IgD-negative memory B cell (primary cell): ENCODE measurements at regions not wholly inside any gene's neighbourhood (a gene's known extent, or its start where the extent isn't known, plus 50 kb on each side); places are given as distances from the start of the nearest gene placed in this dataset.
A peak's percentile ranks its signal among the peaks of the same experiment; 100 is the strongest.
"Not testable (repeated sequence)": the region's sequence is repeated elsewhere in the genome, so short reads cannot be mapped to it uniquely, and the experiment has no call there.

Experiments
- H3K27ac Mint-ChIP-seq, 3 donors: one replicate each; pipeline ENCODE4 v1.8.0; 2020 to 2022; ENCODE audit warnings: mild to moderate bottlenecking in 3 of 3, mixed read lengths in 3 of 3, moderate library complexity in 1 of 3
- H3K27me3 Mint-ChIP-seq: one replicate; pipeline ENCODE4 v1.8.0; 2021; ENCODE audit warnings: mixed read lengths
- H3K36me3 Mint-ChIP-seq: one replicate; pipeline ENCODE4 v1.8.0; 2020; ENCODE audit warnings: mild to moderate bottlenecking, mixed read lengths
- H3K4me1 Mint-ChIP-seq, 3 donors: one replicate each; pipeline ENCODE4 v1.8.0; 2020 to 2022; ENCODE audit warnings: mixed read lengths in 3 of 3, mild to moderate bottlenecking in 1 of 3
- H3K4me3 Mint-ChIP-seq, 4 donors: one replicate each; pipeline ENCODE4 v1.8.0; 2020 to 2022; ENCODE audit warnings: mild to moderate bottlenecking in 4 of 4, mixed read lengths in 4 of 4, moderate library complexity in 3 of 4
- H3K9me3 Mint-ChIP-seq, 3 donors: one replicate each; pipeline ENCODE4 v1.8.0; 2020 to 2021; ENCODE audit warnings: mixed read lengths in 3 of 3, mild to moderate bottlenecking in 1 of 3

DNA sequence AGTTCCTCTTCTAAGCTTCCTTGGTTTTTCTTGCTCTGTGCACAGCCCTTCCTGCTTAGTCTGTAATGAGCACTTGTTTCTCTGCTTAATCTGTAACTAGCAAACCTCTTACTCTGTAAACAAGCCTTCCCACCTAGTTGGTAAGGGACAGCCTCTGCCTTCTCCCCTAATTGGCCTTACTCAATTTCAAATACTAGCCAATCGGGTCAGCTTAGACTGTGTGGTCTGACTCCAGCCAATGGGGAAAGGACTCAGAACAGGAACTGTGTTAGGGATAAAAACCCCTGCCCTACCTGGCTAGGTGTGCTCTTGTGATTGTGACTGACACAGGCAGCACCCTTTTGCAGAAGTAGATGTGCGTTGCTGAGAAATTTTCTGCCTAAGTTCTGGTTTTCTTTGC, 136.5 kb upstream of the AADAT start:
- no peak overlapping the region for H3K4me3 Mint-ChIP-seq
- H3K27me3 Mint-ChIP-seq: no peaks in the 10 kb centered on the region
- H3K27ac Mint-ChIP-seq: no peak overlapping the region
- no peaks in the 10 kb centered on the region for H3K4me1 Mint-ChIP-seq
- peaks cover 5 to 11% (median 8%) of the 10 kb centered on the region in 3 donors for H3K9me3 Mint-ChIP-seq
- H3K36me3 Mint-ChIP-seq: no peaks in the 10 kb centered on the region

DNA sequence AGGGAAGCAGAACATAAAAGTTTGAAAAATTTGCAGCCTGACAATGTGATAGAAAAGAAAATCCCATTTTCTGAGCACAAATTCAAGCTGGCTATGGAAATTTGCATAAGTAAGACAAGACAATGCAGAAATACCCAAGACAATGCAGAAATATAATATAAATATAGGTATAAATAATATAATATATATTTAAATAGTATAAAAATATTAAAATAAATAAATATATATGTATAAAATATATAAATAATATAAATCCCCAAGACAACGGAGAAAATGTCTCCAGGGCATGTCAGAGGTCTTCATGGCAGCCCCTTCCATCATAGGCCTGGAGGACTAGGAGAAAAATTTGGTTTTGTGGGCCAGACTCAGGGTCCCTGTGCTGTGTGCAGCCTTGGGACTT, 125.0 kb upstream of the AADAT start:
- Mint-ChIP-seq H3K27ac (no peak overlapping the region), H3K9me3 (peaks cover 6 to 37% (median 15%) of the 10 kb centered on the region in 3 donors), H3K27me3 (no peaks in the 10 kb centered on the region), H3K4me3 (no peak overlapping the region), H3K36me3 (peaks cover 4% of the 10 kb centered on the region), H3K4me1 (no peaks in the 10 kb centered on the region)

DNA sequence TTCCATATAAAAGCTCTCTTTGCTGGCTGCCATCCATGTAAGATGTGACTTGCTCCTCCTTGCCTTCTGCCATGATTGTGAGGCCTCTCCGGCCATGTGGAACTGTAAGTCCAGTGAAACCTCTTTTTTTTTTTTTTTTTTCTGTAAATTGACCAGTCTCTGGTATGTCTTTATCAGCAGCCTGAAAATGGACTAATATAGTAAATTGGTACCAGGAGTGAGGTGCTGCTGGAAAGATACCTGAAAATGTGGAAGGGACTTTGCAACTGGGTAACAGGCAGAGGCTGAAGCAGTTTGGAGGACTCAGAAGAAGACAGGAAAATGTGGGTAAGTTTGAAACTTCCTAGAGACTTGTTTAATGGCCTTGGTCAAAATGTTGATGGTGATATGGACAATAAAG, 124.3 kb upstream of the AADAT start:
- Mint-ChIP-seq H3K4me1 (no peaks in the 10 kb centered on the region), H3K9me3 (peaks cover 5 to 37% (median 15%) of the 10 kb centered on the region in 3 donors), H3K4me3 (peak overlapping the region in 1 of 4 donors; percentile 51), H3K27me3 (no peaks in the 10 kb centered on the region), H3K36me3 (peaks cover 4% of the 10 kb centered on the region), H3K27ac (no peak overlapping the region)

DNA sequence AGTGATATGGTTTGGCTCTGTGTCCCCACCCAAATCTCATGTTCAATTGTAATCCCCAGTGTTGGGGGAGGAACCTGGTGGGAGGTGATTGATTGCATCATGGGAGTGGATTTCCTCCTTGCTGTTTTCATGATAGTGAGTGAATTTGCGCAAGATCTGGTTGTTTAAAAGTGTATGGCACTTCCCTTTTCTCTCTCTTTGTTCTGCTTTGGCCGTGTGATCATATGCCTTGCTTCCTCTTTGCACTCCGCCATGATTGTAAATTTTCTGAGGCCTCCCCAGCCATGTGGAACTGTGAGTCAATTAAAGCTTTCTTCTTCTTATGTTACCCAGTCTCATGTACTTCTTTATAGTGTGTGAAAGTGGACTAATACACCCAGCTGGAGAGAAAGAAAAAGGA, 113.0 kb upstream of the AADAT start:
- Mint-ChIP-seq H3K27ac (no peak overlapping the region), H3K4me3 (no peak overlapping the region), H3K36me3 (no peaks in the 10 kb centered on the region), H3K27me3 (no peaks in the 10 kb centered on the region), H3K9me3 (peaks cover 3 to 13% (median 10%) of the 10 kb centered on the region in 3 donors), H3K4me1 (peaks cover 0 to 4% (median 2%) of the 10 kb centered on the region in 3 donors)

DNA sequence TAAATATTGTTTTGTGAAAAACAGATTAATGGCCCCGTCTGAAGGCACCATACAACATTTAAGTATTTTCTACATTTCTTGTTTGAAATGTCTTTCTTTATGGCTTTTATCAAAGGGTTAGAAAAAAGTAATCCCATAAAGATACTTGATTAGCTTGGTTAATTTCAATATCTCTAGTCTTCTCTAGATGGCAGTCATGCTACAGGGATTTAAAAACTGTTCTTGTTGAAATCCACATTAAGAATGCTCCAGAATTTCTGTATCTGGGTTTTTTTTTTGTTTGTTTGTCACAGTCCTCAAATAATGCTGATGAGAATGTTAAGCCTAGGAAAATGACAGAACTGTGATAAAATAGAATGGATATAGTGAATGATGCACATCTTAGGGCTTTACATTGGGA, 109.0 kb upstream of the AADAT start:
- Mint-ChIP-seq H3K27ac (no peak overlapping the region), H3K36me3 (no peaks in the 10 kb centered on the region), H3K4me3 (no peak overlapping the region), H3K9me3 (peaks cover 3 to 13% (median 11%) of the 10 kb centered on the region in 3 donors), H3K27me3 (no peaks in the 10 kb centered on the region), H3K4me1 (peaks cover 0 to 4% (median 2%) of the 10 kb centered on the region in 3 donors)

DNA sequence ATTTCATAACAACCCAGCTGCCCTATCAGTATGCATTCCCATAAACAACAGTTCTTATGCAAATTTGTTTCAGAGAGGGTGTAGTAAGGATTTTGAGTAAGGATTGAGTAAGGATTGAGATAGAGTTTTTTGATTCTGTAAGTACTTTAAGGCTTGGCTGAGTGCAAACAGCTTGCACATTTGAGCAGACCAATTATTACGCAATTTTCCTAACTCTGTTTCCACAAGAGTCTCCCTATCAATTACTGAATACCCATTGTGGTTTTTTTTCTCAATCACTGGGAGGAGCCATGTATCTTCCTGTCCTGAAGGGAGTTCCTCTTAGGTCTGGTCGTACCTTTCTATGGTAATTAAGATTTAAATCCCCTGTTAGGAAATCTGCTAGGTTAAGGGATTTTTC, 105.0 kb upstream of the AADAT start:
- not testable (repeated sequence) for H3K36me3 Mint-ChIP-seq, H3K27ac Mint-ChIP-seq, H3K9me3 Mint-ChIP-seq, H3K4me1 Mint-ChIP-seq, H3K27me3 Mint-ChIP-seq, H3K4me3 Mint-ChIP-seq

DNA sequence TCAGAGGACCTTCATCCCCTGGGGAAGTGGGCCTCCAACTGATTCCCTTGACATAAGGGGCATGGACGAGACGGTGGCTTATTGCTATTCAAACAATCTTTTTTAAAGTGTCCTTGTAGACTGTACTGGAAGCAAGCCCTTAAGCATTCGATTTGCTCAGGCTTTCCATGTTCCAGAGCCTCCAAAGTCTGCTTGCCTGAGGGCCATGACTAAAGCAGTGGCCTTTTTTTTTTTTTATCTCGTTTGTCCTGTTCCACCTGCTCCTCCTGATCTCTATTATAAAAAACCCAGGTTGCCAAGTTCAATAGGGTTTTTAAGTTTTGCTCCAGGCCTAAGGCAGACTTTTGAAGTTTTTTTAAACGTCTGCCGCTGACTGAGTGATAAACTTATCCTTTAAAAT, 103.7 kb upstream of the AADAT start:
- Mint-ChIP-seq H3K27me3 (no peaks in the 10 kb centered on the region), H3K4me1 (no peaks in the 10 kb centered on the region), H3K4me3 (no peak overlapping the region), H3K36me3 (no peaks in the 10 kb centered on the region), H3K9me3 (peaks cover 0 to 4% (median 0%) of the 10 kb centered on the region in 3 donors), H3K27ac (no peak overlapping the region)

DNA sequence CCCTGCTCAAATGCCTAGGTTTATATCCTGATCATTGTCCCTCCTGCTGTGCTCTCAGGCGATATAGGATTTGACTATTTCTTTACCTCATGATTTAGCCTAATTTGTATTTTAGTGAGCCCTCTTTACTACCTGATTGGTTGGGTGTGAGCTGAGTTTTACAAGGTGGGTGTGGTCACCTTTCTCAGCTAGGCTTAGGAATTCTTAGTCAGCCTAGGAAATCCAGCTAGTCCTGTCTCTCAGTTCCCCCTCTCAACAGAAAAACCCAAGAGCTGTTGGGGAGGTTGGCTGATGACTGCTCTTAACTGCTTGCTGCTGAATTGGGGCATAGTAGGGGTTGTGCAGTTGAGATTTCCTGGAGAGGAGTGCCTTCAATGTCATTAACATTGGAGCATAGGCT, 100.5 kb upstream of the AADAT start:
- Mint-ChIP-seq H3K27ac (no peak overlapping the region), H3K36me3 (no peaks in the 10 kb centered on the region), H3K27me3 (no peaks in the 10 kb centered on the region), H3K4me1 (no peaks in the 10 kb centered on the region), H3K9me3 (no peaks in the 10 kb centered on the region), H3K4me3 (no peak overlapping the region)

DNA sequence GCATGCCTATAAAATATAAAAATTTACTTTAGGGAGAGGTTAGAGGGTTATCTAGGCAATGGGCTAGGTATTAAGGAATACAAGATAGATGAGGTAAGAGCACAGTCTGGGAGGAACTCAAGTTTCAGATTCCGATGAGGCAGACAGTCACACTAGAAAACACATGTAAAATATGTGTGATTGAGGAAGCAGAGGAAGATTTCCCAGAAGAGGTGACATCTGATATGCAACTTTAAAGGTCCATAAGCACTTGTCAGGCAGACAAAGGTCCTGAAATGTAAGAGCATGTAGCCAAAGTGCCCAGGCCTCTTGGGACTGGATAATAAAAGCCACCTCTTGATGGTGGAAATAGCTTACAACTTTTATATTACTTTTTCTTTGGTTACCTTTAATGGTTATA, 81.1 kb upstream of the AADAT start:
- Mint-ChIP-seq H3K27ac (no peak overlapping the region), H3K4me3 (no peak overlapping the region)

DNA sequence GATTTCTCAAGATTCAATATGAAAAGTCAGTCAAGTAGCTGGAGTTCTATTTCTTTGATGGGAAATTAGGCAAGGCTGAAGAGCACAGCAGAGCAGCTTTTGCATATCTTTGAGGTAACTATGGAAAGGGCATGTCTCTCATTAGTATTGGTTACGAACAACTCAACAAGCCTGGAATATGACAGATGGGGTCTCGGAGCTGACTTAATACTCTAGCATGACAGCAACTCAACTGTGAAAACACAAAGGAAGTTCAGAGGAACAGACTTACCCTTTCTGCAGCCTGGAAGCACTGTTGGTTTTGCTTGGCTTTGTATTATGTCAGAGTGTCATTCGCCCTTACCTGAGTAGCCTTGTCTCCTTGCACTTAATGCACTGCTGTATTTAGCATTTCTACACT, 79.9 kb upstream of the AADAT start:
- H3K27ac Mint-ChIP-seq: no peak overlapping the region
- no peak overlapping the region for H3K4me3 Mint-ChIP-seq
- peaks cover 0 to 5% (median 0%) of the 10 kb centered on the region in 3 donors for H3K9me3 Mint-ChIP-seq
- H3K36me3 Mint-ChIP-seq: no peaks in the 10 kb centered on the region
- no peaks in the 10 kb centered on the region for H3K27me3 Mint-ChIP-seq
- no peaks in the 10 kb centered on the region for H3K4me1 Mint-ChIP-seq

More for the DNA sequence above, 81.1 kb upstream of the AADAT start:
- Mint-ChIP-seq H3K36me3 (no peaks in the 10 kb centered on the region), H3K27me3 (no peaks in the 10 kb centered on the region), H3K4me1 (no peaks in the 10 kb centered on the region), H3K9me3 (peaks cover 0 to 5% (median 0%) of the 10 kb centered on the region in 3 donors)

DNA sequence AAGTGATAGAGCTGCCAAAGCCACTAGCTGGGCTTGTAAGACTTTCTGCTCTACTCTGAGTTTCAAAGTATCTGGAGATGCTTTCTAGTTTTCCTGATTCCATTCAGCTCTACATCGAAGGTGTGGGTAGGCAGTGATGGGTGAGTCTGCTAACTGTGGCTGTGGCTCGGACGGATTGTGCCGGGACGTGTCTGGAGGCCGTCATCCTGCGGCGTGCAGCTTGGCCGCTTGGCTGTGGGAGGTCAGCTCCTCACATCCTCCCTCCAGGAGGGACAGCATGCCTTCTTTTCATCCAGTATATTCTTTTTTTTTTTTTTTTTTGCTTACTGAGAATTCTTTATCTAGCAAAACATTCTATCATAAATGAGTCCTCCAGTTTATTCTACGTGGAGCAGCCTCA, 77.9 kb upstream of the AADAT start:
- Mint-ChIP-seq H3K36me3 (no peaks in the 10 kb centered on the region), H3K27me3 (no peaks in the 10 kb centered on the region), H3K4me1 (no peaks in the 10 kb centered on the region), H3K9me3 (peaks cover 0 to 5% (median 0%) of the 10 kb centered on the region in 3 donors), H3K4me3 (no peak overlapping the region), H3K27ac (no peak overlapping the region)

DNA sequence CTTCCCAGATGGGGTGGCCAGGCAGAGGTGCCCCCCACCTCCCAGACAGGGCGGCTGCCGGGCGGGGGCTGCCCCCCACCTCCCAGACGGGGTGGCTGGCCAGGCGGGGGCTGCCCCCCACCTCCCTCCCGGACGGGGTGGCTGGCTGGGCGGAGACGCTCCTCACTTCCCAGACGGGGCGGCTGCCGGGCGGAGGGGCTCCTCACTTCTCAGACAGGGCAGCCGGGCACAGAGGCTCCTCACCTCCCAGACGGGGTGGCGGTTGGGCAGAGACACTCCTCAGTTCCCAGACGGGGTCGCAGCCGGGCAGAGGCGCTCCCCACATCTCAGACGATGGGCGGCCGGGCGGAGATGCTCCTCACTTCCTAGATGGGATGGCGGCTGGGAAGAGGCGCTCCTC, 76.4 kb upstream of the AADAT start:
- H3K4me3 Mint-ChIP-seq, H3K4me1 Mint-ChIP-seq, H3K27ac Mint-ChIP-seq, H3K27me3 Mint-ChIP-seq, H3K36me3 Mint-ChIP-seq, H3K9me3 Mint-ChIP-seq: not testable (repeated sequence)

DNA sequence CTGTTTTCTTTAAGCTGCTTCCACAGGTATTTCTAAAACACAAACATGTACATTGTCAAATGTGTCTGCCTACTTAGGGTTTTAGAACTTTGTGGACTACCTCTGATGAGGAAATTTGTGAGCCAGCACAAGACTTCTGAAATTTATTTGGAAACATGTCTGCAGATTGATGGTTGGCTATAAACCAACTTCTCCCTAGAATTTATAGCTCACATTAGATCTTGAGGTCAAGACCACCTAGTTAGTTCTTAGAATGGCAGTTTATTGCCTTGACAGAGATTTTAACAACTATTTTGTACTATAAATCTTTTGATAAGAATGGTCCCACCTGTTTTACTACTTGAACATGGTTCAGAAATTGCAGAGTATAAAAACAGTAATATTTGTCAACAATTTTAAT, 72.7 kb upstream of the AADAT start:
- Mint-ChIP-seq H3K27me3 (no peaks in the 10 kb centered on the region), H3K27ac (no peak overlapping the region), H3K9me3 (peaks cover 0 to 8% (median 3%) of the 10 kb centered on the region in 3 donors), H3K4me3 (no peak overlapping the region), H3K36me3 (no peaks in the 10 kb centered on the region), H3K4me1 (no peaks in the 10 kb centered on the region)

DNA sequence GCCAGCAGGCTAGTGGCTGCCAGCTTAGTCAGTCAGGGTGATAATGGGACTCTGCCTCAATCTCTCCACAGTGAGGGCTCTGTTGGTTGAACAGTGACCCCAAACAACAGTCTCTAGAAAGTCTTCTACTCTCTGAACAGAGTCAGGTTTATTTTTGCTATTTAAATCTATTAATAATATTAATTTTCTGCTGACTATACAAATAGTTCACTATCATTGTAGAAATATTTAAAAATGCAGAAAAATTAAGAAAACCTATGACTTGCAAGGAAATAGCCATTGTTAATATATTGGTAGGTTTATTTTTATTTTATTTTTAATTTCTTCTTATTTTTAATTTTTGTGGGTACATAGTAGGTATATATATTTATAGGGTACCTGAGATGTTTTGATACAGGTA, 67.9 kb upstream of the AADAT start:
- H3K27me3 Mint-ChIP-seq: peaks cover 3% of the 10 kb centered on the region
- no peaks in the 10 kb centered on the region for H3K4me1 Mint-ChIP-seq
- H3K4me3 Mint-ChIP-seq: no peak overlapping the region
- no peaks in the 10 kb centered on the region for H3K36me3 Mint-ChIP-seq
- peaks cover 0 to 9% (median 5%) of the 10 kb centered on the region in 3 donors for H3K9me3 Mint-ChIP-seq
- no peak overlapping the region for H3K27ac Mint-ChIP-seq

DNA sequence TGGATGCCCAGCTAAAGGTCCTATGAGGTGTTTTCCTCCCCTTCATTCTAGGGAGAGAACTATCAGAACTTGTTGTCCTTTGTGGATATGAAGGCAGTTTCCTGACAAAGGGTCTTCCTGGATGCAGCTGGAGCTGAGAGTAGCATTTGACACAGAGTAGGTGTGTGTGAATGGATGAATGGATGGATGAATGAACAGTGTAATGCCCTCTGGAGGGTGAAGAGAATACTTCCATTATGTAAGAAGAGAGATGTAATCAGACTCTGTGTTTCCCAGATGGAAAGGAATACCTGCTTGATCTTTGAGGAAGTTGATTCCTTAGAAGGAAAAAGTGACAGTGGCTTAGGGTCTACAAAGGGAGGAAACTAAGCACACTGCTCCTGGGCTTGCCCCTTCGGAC, 55.4 kb upstream of the AADAT start:
- Mint-ChIP-seq H3K27ac (no peak overlapping the region), H3K4me1 (no peaks in the 10 kb centered on the region), H3K36me3 (no peaks in the 10 kb centered on the region), H3K4me3 (no peak overlapping the region), H3K9me3 (peaks cover 0 to 12% (median 2%) of the 10 kb centered on the region in 3 donors), H3K27me3 (no peaks in the 10 kb centered on the region)

DNA sequence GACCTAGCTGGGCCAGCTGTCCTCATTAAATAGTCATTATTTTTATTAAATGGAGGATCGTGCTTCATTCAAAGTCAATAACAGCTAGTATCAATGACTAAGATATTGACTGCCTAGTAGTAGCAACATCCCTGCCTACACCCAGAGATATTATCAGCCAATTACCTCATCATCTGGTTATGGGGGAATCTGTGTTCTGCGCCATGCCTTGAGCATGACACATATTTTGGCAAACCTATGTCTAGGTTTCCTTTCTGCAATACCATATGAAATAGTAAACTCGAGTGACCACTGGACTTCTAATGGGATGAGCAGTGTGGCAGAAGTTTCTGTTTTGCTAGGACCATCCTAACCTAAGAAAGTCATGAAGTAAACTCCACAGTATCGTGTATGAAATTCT, 50.0 kb upstream of the AADAT start:
- Mint-ChIP-seq H3K9me3 (peaks cover 0 to 5% (median 0%) of the 10 kb centered on the region in 3 donors), H3K36me3 (no peaks in the 10 kb centered on the region), H3K4me1 (peaks cover 0 to 2% (median 0%) of the 10 kb centered on the region in 3 donors), H3K27me3 (no peaks in the 10 kb centered on the region), H3K27ac (no peak overlapping the region), H3K4me3 (no peak overlapping the region)
